ENCODE measurements at regions not wholly inside any gene's neighbourhood (a gene's known extent, or its start where the extent isn't known, plus 50 kb on each side); places are given as distances from the start of the nearest gene placed in this dataset.

DNA sequence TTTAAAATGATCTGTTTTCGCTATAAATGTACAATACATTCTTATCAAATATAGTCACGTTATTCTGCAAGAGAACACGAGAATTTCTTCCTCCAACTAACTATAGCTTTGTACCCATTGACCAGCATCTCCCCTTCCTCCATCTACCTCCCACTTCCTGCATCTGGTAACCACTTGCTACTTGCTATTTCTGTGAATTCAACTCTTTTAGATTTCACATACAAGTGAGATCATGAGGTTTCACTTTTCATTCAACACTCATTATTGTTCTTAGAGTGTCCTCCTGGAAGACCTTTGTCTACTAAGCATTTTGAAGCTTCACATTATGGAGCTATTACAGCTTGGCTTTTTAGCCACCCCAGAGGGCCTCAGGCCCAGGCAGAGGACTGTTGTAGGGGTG lies 741.3 kb upstream of the FZD8 start:
- ATAC-seq (no peak), DNase-seq (no peak)
- Histone ChIP-seq H3K4me3 (no peak overlapping the region), H3K27ac (no peak overlapping the region), H3K9me3 (peaks cover 0 to 22% of the 10 kb centered on the region in 2 donors), H3K36me3 (no peaks in the 10 kb centered on the region), H3K4me1 (no peaks in the 10 kb centered on the region), H3K27me3 (no peaks in the 10 kb centered on the region)
- intact Hi-C loops (cut with DNase I) = no loop called here
- TF ChIP-seq, protein P1, sequence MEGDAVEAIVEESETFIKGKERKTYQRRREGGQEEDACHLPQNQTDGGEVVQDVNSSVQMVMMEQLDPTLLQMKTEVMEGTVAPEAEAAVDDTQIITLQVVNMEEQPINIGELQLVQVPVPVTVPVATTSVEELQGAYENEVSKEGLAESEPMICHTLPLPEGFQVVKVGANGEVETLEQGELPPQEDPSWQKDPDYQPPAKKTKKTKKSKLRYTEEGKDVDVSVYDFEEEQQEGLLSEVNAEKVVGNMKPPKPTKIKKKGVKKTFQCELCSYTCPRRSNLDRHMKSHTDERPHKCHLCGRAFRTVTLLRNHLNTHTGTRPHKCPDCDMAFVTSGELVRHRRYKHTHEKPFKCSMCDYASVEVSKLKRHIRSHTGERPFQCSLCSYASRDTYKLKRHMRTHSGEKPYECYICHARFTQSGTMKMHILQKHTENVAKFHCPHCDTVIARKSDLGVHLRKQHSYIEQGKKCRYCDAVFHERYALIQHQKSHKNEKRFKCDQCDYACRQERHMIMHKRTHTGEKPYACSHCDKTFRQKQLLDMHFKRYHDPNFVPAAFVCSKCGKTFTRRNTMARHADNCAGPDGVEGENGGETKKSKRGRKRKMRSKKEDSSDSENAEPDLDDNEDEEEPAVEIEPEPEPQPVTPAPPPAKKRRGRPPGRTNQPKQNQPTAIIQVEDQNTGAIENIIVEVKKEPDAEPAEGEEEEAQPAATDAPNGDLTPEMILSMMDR (IDR thresholded peaks at IDR 0.05) = no peak

DNA sequence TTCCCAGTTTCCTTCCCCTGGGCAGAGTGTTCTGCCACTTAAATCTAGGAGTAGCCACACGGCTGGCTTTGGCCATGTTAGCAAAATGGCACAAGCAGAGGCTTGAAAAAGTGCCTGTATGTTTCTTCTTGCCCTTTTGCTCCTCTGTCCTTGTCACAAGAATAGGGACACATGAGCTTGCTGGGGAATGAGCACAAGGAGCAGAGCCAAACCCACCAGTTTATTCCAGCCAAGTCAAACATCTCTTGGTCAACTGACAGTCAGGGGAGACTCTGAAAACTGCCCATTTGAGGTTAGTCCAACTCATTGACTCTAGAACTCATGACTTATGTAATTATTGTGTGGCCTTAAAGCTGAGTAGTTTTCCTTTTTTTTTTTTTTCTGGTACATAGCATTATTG lies 739.7 kb upstream of the FZD8 start:
- intact Hi-C loops (cut with DNase I) = no loop called here
- no peak overlapping the region for H3K4me3 ChIP-seq
- H3K27me3 ChIP-seq = no peaks in the 10 kb centered on the region
- ATAC-seq (no peak), DNase-seq (no peak)
- TF ChIP-seq, protein P1 (IDR thresholded peaks at IDR 0.05) = no peak
- H3K36me3 ChIP-seq = no peaks in the 10 kb centered on the region
- H3K27ac ChIP-seq = no peak overlapping the region
- no peaks in the 10 kb centered on the region for H3K4me1 ChIP-seq
- peaks cover 0 to 22% of the 10 kb centered on the region in 2 donors for H3K9me3 ChIP-seq

DNA sequence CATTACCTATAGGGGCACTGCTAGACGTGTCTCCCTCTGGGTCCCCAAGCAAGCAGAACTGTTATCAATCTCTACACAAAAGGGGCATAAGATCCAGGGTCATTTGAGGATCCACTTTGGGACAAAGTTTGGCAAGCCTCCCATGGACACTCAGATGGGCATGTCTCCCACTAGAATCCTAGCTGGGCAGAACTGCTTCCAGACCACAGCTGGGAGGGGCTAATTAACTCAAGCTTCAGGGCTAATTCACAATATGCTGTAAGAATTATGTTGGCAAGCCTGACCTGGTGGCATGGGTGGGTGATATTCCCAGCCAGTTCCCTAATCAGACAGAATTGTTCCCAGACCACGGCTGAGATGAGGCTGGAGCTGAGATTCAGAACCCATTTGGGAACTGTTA lies 738.4 kb upstream of the FZD8 start:
- Histone ChIP-seq H3K4me1 (no peaks in the 10 kb centered on the region), H3K4me3 (no peak overlapping the region), H3K36me3 (no peaks in the 10 kb centered on the region), H3K27me3 (no peaks in the 10 kb centered on the region), H3K27ac (no peak overlapping the region), H3K9me3 (peaks cover 0 to 20% of the 10 kb centered on the region in 2 donors)
- TF ChIP-seq, protein P1 (IDR thresholded peaks at IDR 0.05) = no peak
- intact Hi-C loops (cut with DNase I) = no loop called here
- DNase-seq (no peak), ATAC-seq (no peak)

DNA sequence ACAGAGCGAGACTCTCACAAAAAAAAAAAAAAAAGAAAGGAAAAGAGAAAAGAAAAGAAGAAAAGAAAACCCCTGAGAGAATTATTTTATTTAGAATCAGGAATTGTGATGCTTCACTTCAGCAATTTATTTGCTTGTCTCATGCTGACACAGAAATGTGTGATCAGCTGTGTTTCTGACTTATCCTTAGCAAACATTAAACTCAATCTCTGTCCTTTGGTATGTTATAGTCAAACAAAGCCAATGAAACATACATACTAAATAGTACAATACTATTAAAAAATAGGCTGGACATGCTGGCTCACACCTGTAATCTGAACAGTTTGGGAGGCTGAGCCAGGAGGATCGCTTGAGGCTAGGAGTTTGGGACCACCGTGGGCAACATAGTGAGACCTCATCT lies 733.0 kb upstream of the FZD8 start:
- Histone ChIP-seq H3K27ac (no peak overlapping the region), H3K36me3 (no peaks in the 10 kb centered on the region), H3K4me3 (no peak overlapping the region), H3K4me1 (no peaks in the 10 kb centered on the region), H3K9me3 (peaks cover 0 to 9% of the 10 kb centered on the region in 2 donors), H3K27me3 (no peaks in the 10 kb centered on the region)
- DNase-seq (no peak), ATAC-seq (no peak)
- TF ChIP-seq, protein P1 (IDR thresholded peaks at IDR 0.05) = no peak
- intact Hi-C loops (cut with DNase I) = no loop called here

DNA sequence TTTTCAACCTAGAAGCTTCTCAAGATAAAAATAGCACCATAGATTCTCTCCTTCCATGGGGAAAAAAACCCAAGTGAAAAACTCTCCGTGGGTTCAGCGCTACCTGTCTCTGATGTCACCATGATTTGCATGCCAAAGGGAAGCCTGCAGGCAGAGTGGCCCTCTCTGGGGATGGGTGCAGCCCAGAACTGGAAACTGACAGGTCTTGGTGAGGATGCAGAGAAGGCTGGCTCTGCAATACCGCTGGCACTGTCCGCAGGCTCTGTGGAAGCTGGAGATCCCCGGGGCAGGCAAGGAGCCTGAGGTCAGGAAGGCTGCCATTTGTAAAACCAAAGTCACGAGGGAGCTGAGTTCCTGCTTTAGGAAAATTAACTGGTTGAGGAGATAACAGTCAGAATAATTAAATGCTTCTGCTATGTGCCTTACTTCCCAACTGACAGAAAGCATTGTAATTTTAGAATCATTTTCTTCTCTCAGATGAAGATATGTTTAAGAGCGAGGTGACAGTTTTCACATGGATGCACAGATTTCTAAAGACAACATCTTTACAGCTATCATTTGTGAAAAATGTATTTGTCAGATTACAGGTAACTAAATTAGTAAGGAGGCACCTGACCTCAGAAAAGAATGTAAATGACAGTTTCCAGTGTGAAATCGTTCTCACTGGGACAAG lies 731.5 kb upstream of the FZD8 start:
- TF ChIP-seq, protein P1 (IDR thresholded peaks at IDR 0.05) = no peak
- Histone ChIP-seq H3K27ac (no peak overlapping the region), H3K4me1 (no peaks in the 10 kb centered on the region), H3K9me3 (peaks cover 0 to 5% of the 10 kb centered on the region in 2 donors), H3K36me3 (no peaks in the 10 kb centered on the region), H3K27me3 (no peaks in the 10 kb centered on the region), H3K4me3 (no peak overlapping the region)
- no peak for DNase-seq
- no peak for ATAC-seq
- intact Hi-C loops (cut with DNase I) = no loop called here

All from left lung (tissue), 4 donors.